ENCODE measurements at regions not wholly inside any gene's neighbourhood (a gene's known extent, or its start where the extent isn't known, plus 50 kb on each side); places are given as distances from the start of the nearest gene placed in this dataset.

DNA sequence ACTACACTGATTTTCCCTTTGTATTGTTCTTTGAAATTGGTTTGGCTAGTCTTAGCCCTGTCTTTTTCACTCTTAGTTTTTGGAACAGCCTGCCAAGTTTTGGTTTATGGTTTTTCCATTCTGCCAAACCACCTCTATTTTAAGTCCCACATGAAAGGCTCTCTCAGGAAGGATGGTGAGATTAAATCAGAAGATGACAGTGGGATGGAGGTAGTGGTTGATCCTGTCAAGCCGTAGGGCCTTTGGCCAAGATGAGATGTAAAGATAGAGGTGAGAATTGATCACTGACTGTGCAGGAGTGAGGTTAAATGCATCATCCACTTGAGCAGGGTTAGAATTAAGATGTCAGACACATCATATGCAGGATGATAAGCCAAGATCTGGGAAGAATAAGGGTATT, 948.5 kb downstream of the SLC4A3 start:
- no peak for TF ChIP-seq CTCF (IDR thresholded peaks at IDR 0.05; ENCODE audit: borderline replicate concordance, insufficient read depth, low read depth, low read length)
- no peak overlapping the region for H3K4me3 ChIP-seq (ENCODE audit: low read depth, low read length)

- TF ChIP-seq CTCF (IDR thresholded peaks at IDR 0.05; ENCODE audit: borderline replicate concordance, insufficient read depth, low read depth, low read length): no peak
- no peak overlapping the region for H3K4me3 ChIP-seq (ENCODE audit: low read depth, low read length)
These were observed 952.0 kb downstream of the SLC4A3 start for GRCh38 chr2:220579452-220579851.

- TF ChIP-seq CTCF (IDR thresholded peaks at IDR 0.05; ENCODE audit: borderline replicate concordance, insufficient read depth, low read depth, low read length): no peak
- H3K4me3 ChIP-seq (ENCODE audit: low read depth, low read length): no peak overlapping the region
These were observed 952.7 kb downstream of the SLC4A3 start for GRCh38 chr2:220580113-220580512.

DNA sequence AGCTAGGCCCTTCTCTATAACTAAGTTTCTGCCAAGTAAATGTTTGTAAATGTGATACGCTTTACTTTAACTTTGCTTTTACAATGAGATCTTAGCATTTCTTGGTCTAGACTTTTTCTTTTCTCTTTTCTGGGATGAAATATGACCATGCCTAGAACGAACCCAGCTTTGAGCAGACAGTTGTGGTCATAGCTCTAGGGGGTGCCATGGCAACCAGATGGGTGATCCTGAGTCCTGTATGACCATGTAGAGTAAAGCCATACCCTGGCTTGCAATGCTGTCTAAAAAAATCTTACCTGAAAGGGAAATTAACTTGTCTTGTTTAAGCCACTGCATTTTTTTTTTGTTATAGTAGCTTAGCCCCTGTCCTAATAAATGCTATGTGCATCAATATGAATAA, 956.3 kb downstream of the SLC4A3 start:
- H3K4me3 ChIP-seq (ENCODE audit: low read depth, low read length): no peak overlapping the region
- TF ChIP-seq CTCF (IDR thresholded peaks at IDR 0.05; ENCODE audit: borderline replicate concordance, insufficient read depth, low read depth, low read length): no peak

DNA sequence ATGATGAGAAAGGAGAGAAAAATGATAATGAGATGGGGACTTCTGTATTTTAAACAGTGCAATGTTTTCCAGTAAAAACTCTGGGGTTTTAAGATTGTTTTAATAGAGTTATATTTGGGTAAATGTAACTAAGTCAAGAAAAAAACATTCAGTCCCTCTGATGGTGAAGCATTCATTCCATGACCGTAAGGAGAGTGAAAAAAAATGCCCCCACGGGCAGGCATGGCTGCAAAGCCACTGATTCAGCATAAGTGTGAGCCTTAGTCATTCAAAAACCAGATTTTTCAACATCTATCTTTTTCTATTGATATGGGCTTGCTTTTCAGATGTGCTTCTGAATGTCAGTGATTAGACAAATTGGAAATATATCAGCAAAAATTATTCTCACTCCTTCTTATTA, 957.8 kb downstream of the SLC4A3 start:
- H3K4me3 ChIP-seq (ENCODE audit: low read depth, low read length): no peak overlapping the region
- TF ChIP-seq CTCF (IDR thresholded peaks at IDR 0.05; ENCODE audit: borderline replicate concordance, insufficient read depth, low read depth, low read length): no peak

- TF ChIP-seq CTCF (IDR thresholded peaks at IDR 0.05; ENCODE audit: borderline replicate concordance, insufficient read depth, low read depth, low read length): no peak
- H3K4me3 ChIP-seq (ENCODE audit: low read depth, low read length): no peak overlapping the region
These were observed 959.6 kb downstream of the SLC4A3 start for GRCh38 chr2:220586980-220587530.

GRCh38 chr2:220588148-220588547, 960.7 kb downstream of the SLC4A3 start:
- TF ChIP-seq CTCF (IDR thresholded peaks at IDR 0.05; ENCODE audit: borderline replicate concordance, insufficient read depth, low read depth, low read length): no peak
- H3K4me3 ChIP-seq (ENCODE audit: low read depth, low read length): no peak overlapping the region

All from GM12875 (cell line).